GM12872 (cell line): ENCODE measurements at regions not wholly inside any gene's neighbourhood (a gene's known extent, or its start where the extent isn't known, plus 50 kb on each side); places are given as distances from the start of the nearest gene placed in this dataset.

ENCODE experiments used
- CTCF ChIP-seq: IDR thresholded peaks from 3 replicates; pipeline ENCODE4 v1.5.1; 2011; ENCODE audit warnings: low read depth, mild to moderate bottlenecking, low read length, moderate library complexity; ENCODE audit not compliant: insufficient read depth

DNA sequence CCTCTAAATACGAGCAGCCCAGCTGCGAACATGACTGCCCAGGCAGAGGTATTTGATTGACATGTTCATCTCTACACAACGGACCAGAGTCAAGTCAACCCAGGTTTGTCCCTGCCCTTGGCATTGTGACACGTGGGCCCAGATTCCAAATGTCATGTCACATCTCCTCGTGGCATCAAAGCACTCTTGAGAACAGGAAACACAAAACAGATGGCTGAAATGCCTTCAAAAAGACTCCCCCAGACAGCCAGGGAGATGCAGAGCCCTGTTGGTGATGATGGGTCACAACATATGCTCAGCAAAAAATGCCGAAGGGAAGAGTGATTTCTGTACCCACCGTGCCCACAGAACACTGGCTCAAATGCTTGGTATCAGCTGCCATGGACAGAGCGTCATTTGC is 337.8 kb upstream of the DAB1 start:
- no peak for TF ChIP-seq CTCF

DNA sequence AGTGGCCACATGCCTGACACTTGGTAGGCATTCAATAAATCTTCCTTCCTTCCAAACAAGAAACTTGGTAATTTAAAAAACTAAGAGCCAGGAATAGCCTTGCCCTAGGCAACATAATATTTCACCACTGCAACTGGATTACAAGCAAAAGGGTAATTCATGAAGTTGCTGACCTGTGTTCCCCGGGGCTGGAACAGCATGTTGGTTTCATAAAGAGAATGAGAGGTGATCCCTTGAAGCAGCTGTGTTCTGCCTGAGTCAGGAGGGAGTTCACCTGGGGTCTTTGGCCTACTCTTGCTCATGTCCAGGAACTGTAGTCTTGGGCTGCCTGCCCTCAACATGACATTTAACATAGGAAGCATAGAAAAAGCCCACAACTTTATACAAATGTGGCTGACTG is 329.0 kb upstream of the DAB1 start:
- no peak for TF ChIP-seq CTCF

DNA sequence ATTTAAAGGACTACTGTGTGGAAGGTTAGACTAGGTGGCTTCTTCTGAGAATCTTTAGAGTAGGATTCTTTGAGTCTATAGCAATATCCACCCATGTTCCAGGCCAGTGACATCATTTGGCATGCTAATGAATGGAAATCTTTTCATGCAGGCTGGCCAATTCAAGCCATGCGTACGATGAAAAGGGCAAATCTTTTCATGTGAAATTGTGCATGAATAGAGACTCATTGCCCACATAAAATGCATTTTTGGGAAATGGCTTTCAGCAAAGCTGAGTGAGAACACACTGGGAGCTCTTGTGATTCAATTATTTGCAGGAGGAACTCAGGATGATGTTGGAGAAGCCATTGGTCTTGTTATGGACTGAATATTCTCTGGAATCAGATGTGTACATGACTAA is 324.9 kb upstream of the DAB1 start:
- TF ChIP-seq CTCF: no peak

DNA sequence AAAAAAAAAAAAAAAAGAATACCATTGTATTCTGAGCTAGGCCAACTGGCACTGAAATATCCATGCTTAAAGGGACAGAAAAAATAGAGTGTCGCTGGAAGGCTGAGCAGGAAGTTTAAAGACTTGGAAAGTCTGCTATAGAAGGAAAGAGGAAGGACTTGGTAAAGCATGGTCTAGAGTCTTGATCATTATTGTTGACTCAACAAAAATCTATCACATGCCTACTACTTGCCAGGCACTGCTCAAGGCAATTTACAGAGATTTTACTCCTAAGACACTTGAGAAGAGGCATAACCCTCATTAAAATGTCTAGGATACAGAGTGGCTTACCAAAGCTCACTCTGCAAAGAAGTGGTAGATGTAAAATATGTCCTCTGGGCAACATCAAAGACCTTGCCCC is 324.0 kb upstream of the DAB1 start:
- no peak for TF ChIP-seq CTCF

GRCh38 chr1:57741521-57741920 is 317.7 kb upstream of the DAB1 start:
- no peak for TF ChIP-seq CTCF

DNA sequence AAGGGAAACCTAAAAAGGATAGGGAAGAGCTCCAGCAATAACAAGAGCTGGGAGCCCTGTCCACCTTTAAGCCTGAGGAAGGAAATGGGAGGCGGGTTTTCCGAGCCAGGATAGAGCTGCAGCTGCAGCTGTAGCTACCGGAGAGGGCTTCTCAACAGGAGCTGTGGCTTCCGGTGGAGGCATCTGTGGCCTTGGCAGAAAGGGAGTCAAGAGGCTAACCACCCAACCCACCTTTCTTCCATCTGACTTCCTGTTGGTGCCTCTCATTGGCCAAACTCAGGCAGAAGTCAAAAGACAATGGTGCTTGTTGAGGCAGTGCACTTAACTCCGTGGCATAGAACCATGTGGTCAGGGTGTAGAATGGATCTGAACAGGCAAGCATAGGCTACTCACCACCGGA is 313.1 kb upstream of the DAB1 start:
- no peak for TF ChIP-seq CTCF

- TF ChIP-seq CTCF: no peak
These were observed 305.3 kb upstream of the DAB1 start for GRCh38 chr1:57729181-57729580.

GRCh38 chr1:57727121-57727520 is 303.3 kb upstream of the DAB1 start:
- TF ChIP-seq CTCF: no peak
